ENCODE measurements at regions not wholly inside any gene's neighbourhood (a gene's known extent, or its start where the extent isn't known, plus 50 kb on each side); places are given as distances from the start of the nearest gene placed in this dataset.
A peak's percentile ranks its signal among the peaks of the same experiment; 100 is the strongest.
"Not testable (repeated sequence)": the region's sequence is repeated elsewhere in the genome, so short reads cannot be mapped to it uniquely, and the experiment has no call there.

DNA sequence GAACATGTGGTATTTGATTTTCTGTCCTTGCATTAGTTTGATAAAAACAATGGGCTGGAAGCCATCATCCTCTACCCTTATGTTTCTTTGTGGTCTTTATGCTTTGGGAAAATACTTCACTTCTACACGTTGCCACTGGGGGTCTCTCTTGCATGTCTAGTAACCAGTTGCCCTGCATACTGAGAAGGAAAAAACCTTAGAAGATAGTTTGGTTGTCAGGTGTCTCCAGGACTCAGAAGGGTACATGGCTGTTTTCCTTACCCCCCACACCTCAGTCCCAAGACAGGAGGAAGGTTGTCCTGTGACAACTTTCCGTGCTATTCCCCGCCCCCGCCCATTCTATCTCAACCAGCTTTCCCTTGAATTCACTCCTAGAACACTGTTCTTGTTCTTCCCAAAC is 62.1 kb upstream of the LANCL3 start:
- peak in 1 of 2 experiments; percentile 0 for DNase-seq

DNA sequence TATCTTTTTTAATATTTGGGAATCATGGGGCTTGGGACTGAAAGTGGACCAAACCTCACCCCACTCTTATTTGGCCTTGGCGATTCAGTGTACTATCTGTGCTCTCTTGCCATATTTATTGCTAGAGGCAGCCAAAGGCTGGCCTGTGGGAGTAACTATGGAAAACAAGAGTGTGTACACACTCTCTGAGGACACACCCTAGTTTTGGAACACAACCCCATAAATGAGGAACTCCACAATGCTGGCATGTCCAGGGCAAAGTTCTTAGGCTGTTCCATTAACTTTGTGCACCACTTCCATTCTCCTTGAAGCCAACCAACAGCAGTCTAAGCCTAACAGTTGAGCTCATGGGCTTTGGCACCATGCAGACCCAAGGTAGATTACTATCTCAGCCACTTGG is 54.9 kb upstream of the LANCL3 start:
- DNase-seq: not testable (repeated sequence)

DNA sequence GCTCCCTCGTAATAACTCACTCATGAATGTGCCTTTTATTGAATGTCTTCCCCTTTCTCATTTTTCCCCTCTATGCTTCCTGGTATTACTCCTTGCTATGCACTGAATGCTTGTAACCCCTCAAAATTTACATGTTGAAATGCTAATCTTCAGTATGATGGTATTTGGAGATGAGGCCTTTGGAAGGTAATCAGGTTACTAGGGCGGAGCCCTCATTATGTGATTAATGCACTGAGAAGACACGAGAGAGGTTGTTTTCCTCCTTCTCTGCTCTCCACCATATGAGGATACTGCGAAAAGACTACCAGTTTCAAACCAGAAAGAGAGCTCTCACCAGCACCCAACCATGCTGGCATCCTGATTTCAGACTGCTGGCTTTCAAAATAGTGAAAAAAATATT is 52.2 kb upstream of the LANCL3 start:
- DNase-seq: not testable (repeated sequence)

GRCh38 chrX:37520860-37521450 is 50.5 kb upstream of the LANCL3 start:
- DNase-seq: not testable (repeated sequence)
